Renal pelvis (tissue), 1 donor: ENCODE measurements at regions not wholly inside any gene's neighbourhood (a gene's known extent, or its start where the extent isn't known, plus 50 kb on each side); places are given as distances from the start of the nearest gene placed in this dataset.
"Not testable (repeated sequence)": the region's sequence is repeated elsewhere in the genome, so short reads cannot be mapped to it uniquely, and the experiment has no call there.

ENCODE experiments used
- DNase-seq: peaks from one replicate; pipeline ENCODE4 v3.0.0-alpha.2; 2013

DNA sequence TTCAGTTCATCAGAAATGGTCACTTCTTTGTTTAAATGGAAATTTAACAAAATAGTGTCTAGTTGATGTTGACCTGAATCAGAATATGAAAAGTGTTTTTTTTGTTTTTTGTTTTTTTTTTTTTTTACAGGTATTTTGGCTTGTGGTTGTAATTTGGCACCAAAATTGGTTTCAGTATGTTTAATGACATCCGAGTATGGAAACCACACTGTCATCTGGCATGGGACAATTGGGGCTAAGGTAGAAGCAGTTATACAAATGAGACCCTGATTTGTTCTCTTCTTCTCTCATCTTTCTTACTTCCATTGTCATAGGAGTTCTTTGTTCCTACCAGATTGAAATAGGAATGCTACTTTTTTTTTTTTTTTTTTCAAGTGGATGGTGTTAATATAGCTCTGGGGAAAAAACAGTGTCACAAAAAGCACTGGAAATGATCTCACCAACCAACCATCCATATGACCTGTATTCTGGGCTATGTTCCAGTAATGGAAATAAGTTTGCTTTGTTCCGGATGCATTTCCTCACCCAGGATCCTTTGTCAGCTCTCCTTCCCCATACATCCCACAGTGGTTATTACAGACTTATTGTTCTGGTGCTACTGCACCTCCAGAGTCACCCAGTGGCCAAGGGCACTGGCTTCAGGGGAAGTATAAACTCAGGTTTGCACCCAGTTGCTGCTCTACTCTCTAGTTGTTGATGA lies 95.8 kb downstream of the ATXN3L start:
- DNase-seq: no peak

DNA sequence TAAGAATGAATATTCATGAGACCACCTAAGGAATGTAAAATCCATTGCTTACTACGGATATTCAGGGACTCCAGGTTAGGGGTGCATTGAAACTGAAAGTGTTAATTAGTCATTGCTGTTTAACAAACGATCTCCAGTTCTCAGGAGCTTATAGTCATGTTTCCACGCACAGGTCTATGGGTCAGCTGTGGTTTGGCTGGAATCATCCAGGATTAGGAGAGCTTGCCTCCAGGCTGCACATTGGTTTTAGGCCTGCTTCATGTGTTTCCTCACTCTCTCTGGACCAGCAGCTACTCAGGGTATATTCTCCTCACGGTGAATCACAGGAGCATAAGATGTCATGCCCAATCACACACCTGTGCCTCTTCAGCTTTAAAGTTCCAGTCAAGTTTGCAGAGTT lies 98.9 kb downstream of the ATXN3L start:
- DNase-seq: no peak

DNA sequence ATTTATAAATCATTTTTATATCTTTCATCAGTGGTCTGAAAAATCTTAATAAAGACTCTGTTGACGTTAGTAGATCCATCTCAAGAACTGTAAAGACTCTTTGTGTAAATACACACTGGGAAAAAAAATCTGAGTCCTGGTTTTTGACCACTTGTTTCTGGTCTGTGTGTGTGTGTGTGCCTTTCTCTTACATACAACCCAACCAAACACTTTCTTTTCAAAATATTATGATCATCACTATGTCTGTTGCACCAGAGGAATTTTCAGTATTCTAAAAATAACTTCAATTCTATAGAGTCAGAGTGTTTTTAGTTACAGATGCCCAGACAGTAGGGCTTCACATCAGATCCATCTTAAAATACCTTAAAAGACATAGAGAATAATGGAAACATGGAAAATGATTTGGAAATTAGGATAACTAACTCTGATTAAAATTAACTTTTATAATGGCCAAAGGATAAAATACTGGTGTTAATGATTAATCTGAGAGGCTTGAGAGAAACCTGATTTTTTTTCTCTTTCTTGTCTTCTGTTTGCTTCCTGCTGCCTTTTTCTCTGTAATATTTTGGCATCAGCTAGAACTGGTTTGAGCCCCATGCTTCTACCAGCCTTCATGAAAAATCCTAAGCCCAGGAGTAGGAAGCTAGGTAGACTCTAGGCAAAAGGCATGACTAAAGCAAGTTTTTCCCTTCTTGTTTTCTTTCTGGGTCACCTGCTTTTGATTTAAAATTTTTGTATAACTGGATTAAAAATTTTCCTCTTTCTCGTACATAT lies 99.7 kb downstream of the ATXN3L start:
- DNase-seq: no peak

DNA sequence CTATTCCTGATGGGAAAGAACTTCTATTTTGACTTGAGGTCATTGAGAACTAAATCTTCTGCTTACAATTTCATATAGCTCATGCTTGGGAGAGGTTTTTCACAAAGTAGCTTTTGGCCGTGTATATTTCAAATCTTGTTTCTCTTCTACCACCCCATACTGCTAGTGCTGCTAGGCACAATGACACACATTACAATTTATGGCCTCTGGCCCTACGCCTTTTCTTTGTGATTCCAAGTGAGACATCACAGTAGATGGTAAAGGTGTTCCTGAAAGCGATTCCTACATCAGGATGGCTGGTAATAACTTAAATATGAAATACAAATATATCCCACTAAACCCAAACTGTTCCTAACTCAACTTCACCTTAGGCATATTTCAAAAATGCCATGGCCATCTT lies 101.1 kb downstream of the ATXN3L start:
- DNase-seq: no peak

- no peak for DNase-seq
Observed at GRCh38 chrX:13216139-13216538, 103.7 kb downstream of the ATXN3L start.

GRCh38 chrX:13215729-13216128 lies 104.1 kb downstream of the ATXN3L start:
- no peak for DNase-seq

GRCh38 chrX:13212191-13212651 lies 107.6 kb downstream of the ATXN3L start:
- no peak for DNase-seq

DNA sequence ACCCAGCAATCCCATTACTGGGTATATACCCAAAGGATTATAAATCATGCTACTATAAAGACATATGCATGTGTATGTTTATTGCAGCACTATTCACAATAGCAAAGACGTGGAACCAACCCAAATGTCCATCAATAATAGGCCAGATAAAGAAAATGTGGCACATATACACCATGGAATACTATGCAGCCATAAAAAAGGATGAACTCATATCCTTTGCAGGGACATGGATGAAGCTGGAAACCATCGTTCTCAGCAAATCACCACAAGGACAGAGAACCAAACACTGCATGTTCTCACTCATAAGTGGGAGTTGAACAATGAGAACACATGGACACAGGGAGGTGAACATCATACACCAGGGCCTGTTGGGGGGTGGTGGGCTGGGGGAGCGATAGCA lies 109.7 kb downstream of the ATXN3L start:
- not testable (repeated sequence) for DNase-seq

DNA sequence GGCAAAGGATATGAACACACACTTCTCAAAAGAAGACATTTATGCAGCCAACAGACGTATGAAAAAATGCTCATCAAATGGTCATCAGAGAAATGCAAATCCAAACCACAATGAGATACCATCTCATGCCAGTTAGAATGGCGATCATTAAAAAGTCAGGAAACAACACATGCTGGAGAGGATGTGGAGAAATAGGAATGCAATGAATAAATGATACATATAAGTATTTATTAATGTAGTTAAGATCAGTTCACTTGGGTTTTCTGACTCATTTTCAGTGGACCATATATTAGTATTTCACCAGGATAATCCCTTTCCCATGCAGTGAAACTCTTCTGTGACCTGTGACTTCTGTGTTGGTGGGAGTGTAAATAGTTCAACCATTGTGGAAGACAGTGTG lies 110.1 kb downstream of the ATXN3L start:
- not testable (repeated sequence) for DNase-seq

DNA sequence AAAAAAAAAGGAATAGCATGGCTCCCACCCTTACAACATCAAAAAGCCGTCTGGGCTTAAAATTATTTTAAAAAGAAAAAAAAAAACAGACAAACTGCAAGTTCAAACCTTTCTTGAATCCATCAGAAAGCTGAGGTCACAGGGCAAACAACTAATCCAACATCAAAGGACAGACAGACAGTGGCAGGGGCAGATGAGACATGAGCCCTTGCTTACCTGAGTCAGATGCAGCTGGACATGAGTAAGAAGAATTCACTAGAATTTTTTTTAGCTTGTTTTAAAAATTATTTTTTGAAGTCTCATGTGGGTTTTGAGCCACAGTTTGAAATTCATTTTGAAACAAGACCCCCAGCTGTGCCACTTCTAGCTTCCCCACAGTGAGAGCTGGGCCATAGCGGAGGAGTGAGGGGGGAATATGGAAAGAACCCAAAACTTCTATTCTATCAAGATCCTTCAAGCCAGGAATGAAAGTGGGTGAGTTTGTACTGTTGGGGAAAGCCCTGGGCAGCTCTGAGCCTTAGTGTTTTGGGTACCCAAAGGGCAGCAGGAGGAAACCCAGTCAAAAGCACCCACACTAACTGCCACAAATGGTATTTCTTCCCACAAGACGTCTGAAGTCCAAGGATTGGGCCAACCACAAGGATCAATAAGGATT lies 111.4 kb downstream of the ATXN3L start:
- DNase-seq: no peak

DNA sequence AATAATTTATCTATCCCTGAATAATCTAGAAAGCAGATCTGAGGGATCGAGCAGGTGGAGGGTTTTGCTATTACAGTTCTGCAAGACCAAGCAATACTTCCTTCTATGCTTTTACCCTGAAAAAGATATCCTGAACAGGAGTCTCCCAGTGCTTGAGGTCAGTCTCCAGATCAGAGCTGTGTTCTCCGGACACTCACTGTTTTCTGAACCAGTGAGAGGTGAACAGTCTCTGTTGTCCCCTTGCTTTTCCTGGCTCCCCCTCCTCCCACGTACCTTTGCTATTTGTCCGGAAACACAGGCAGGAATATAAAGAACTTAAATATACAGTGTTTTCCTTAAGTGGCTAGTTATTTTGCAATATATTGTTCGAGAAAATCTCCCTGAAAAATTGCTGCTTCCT lies 116.6 kb downstream of the ATXN3L start:
- no peak for DNase-seq

DNA sequence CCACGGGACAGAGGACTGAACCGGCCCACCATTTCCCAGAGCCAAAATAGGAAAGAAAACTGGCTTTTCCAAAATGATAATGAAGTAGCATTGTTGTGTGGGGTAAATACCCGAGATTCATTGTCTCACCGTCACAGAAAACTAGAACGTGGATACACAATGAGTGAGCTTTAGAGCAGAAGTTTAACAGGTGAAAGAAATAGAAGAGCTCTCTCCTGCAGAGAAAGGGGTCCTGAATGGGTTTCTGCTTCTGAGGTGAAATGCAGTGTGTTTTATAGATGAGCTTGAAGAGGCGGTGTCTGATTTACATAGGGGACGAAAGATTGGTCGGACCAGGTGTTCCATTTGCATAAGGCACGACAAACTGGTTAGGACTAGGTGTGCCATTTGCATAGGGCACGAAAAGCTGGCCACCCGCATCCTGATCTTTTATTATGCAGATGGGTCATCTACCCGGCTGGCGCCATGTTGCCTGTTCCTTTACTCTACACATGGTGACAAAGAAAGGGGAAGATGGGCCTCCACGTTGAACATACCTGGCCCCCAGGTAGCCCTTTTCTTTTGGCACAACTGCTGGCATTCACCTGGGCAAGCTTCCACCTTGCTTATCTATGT lies 118.1 kb downstream of the ATXN3L start:
- no peak for DNase-seq

DNA sequence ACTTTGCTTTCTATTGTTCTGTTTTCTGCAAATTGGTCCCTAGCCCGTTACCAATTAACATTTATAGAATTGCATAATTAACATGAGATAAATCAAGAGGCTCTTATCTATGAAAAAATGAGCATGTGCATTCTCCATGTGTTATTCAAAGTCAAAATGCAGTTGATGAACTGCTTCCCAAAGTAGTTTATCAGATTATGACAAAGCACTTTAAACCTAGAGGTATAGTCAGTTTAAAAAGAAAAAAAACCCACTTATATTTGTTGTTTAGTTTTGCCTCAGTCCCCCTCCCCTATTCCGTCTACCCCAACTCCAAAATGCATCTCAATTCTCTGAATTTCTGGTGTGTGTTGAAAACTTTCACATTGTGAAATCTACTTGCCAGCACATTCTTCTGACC lies 119.5 kb downstream of the ATXN3L start:
- DNase-seq: no peak

GRCh38 chrX:13198762-13199064 lies 121.1 kb downstream of the ATXN3L start:
- no peak for DNase-seq

GRCh38 chrX:13198056-13198761 lies 121.6 kb downstream of the ATXN3L start:
- DNase-seq: no peak

DNA sequence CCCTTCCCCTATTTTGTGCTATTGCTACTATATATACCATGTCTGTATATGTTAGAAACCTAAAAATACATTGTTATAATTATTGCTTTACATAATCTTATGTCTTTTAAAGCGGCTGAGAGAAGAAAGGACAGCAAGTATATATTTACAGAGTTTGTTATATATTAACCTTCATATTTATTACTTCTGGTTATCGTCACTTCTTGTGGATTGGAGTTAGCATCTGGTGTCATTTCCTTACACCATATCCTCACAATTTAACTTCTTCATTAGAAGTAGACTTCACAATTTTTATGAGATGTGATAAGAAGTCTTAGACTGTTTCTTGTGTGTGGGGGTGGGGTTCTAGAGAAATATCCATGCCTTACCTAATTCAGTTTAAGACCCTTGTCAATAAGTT lies 123.1 kb downstream of the ATXN3L start:
- DNase-seq: no peak

DNA sequence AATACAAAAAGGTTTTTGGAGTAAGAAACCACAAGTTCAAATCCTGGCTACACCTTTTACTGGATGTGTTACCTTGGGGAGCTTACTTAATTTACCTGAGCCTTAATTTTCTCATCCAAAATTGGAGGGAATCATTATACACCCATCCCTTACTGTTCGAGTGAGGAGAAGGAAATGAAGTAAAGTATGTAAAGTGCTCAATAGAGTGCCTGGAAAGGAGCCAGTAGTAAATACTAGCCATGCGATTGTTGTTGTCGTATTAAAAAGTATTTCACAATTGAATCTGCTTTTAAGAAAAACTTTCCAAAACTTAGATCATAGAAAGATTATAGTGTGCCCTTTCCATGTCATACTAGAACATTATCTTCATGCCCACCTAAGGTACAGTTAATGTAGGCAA lies 124.5 kb downstream of the ATXN3L start:
- no peak for DNase-seq

- no peak for DNase-seq
Observed at GRCh38 chrX:13194291-13195103, 125.4 kb downstream of the ATXN3L start.

DNA sequence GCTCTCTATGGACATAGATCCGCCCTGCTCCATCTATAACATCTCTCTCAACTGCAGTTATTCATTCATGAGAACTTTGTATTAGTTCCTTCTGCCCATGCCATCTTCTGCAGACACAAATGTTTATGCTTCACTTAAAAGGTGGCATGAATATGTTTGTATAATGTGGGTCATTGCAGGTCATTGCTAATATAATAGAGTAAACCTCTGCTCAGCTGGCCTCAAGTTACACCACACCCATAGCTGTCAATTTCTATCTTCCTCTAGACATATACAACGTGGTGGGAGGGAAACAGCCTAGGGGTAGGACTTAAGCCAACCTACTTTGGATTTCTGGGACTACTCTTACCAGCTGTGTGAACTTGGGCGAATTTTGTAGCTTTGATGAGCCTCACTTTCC lies 129.8 kb downstream of the ATXN3L start:
- no peak for DNase-seq

GRCh38 chrX:13189380-13189779 lies 130.5 kb downstream of the ATXN3L start:
- DNase-seq: no peak

GRCh38 chrX:13188731-13189309 lies 131.0 kb downstream of the ATXN3L start:
- no peak for DNase-seq
